ENCODE measurements at regions not wholly inside any gene's neighbourhood (a gene's known extent, or its start where the extent isn't known, plus 50 kb on each side); places are given as distances from the start of the nearest gene placed in this dataset.

DNA sequence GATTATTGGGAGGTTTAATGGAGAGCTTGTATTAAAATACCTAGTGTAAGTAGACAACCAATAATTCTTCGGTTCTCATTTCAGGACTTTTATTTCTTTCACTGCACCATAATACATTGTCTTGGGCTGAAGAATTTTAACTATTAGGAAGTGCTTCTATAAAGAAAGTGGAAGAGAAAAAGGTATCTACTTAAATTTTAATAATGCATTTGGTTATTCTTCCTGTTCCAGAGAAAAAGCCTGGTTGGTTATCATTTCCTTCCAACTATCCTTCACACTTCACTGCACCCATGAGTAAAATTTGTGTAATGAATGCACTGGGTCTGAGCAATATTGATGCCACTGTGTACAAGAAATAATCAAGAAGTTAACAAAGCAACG, 629.0 kb upstream of the DPP6 start:
- H3K9ac ChIP-seq (ENCODE audit: low read length in 5 of 5): no peak overlapping the region
- H3K27me3 ChIP-seq (ENCODE audit: control insufficient read depth in 5 of 5, insufficient read depth in 4 of 5, low read length in 5 of 5): no peaks in the 10 kb centered on the region
- no peaks in the 10 kb centered on the region for H3K9me3 ChIP-seq (ENCODE audit: control insufficient read depth in 5 of 5, low read length in 5 of 5)
- H3K36me3 ChIP-seq (ENCODE audit: control insufficient read depth in 5 of 5, insufficient read depth in 5 of 5, low read length in 5 of 5): no peaks in the 10 kb centered on the region
- no peak overlapping the region for H3K4me3 ChIP-seq (ENCODE audit: low read depth in 1 of 5, low read length in 5 of 5)
- H3K4me1 ChIP-seq (ENCODE audit: control insufficient read depth in 5 of 5, insufficient read depth in 5 of 5, low read length in 5 of 5): peaks cover 0 to 20% (median 10%) of the 10 kb centered on the region in 5 donors
- H3K27ac ChIP-seq (ENCODE audit: low read depth, low read length): no peak overlapping the region

DNA sequence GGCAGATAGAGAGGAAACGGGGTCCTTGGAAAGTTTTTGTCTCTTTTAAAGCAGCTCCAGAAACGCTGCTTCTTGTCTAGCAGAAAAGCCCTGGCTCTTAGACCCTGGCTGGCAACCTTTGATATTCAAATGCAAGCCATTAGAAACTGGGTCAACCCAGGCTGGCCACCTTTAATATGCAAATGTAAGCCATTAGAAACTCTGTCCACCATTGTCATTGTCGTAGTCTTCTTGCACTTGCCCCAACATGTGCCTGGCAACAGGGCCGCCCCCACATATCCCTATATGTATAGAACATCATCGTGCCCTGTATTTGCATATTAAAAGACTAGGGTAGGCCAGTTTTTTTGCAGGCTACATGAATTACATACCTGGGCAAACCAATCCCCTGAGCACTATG, 621.3 kb upstream of the DPP6 start:
- Histone ChIP-seq H3K9me3 (ENCODE audit: control insufficient read depth in 5 of 5, low read length in 5 of 5) (peaks cover 0 to 9% (median 0%) of the 10 kb centered on the region in 5 donors), H3K27me3 (ENCODE audit: control insufficient read depth in 5 of 5, insufficient read depth in 4 of 5, low read length in 5 of 5) (no peaks in the 10 kb centered on the region), H3K27ac (ENCODE audit: low read depth, low read length) (no peak overlapping the region), H3K4me3 (ENCODE audit: low read depth in 1 of 5, low read length in 5 of 5) (no peak overlapping the region), H3K9ac (ENCODE audit: low read length in 5 of 5) (no peak overlapping the region), H3K4me1 (ENCODE audit: control insufficient read depth in 5 of 5, insufficient read depth in 5 of 5, low read length in 5 of 5) (peaks cover 0 to 6% (median 0%) of the 10 kb centered on the region in 5 donors), H3K36me3 (ENCODE audit: control insufficient read depth in 5 of 5, insufficient read depth in 5 of 5, low read length in 5 of 5) (no peaks in the 10 kb centered on the region)

DNA sequence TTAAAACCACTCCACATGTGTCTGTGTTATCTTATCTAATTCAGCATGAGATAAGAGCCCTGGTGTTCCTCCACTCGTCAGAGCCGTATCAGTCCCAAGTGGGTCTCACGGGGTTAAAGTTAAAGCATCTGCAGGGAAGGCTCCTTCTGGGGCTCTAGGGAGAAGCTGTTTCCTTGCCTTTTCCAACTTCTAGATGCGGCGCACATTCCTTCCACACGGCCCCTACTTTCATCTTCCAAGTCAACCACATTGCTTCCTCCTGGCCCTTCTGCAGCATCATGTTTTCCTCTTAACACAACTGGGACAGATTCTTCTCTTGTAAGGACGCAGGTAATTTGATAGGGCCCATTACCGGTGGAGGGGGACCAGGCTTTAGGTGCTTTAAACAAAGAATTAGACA, 620.1 kb upstream of the DPP6 start:
- Histone ChIP-seq H3K36me3 (ENCODE audit: control insufficient read depth in 5 of 5, insufficient read depth in 5 of 5, low read length in 5 of 5) (no peaks in the 10 kb centered on the region), H3K9ac (ENCODE audit: low read length in 5 of 5) (no peak overlapping the region), H3K27ac (ENCODE audit: low read depth, low read length) (no peak overlapping the region), H3K9me3 (ENCODE audit: control insufficient read depth in 5 of 5, low read length in 5 of 5) (peaks cover 0 to 9% (median 0%) of the 10 kb centered on the region in 5 donors), H3K4me3 (ENCODE audit: low read depth in 1 of 5, low read length in 5 of 5) (no peak overlapping the region), H3K27me3 (ENCODE audit: control insufficient read depth in 5 of 5, insufficient read depth in 4 of 5, low read length in 5 of 5) (no peaks in the 10 kb centered on the region), H3K4me1 (ENCODE audit: control insufficient read depth in 5 of 5, insufficient read depth in 5 of 5, low read length in 5 of 5) (peaks cover 0 to 6% (median 0%) of the 10 kb centered on the region in 5 donors)

DNA sequence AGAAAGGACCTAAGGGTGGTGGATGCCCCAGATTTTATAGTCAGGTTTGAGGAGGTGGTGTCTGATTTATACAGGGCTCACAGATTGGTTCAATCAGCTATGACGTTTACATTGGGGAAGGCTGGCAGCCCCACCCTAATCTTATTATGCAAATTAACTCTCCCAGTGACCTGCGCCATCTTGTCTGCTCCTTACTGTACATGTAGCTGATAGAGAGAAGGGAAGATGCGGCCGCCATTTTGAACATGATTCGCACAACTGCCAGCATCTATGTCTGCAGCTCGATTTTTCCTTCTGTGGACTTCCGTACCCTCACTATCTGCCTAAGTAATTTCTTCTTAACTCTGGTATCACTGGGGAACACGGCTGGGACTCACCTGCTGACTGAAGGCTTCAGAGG, 619.0 kb upstream of the DPP6 start:
- H3K9me3 ChIP-seq (ENCODE audit: control insufficient read depth in 5 of 5, low read length in 5 of 5): peaks cover 0 to 9% (median 0%) of the 10 kb centered on the region in 5 donors
- H3K36me3 ChIP-seq (ENCODE audit: control insufficient read depth in 5 of 5, insufficient read depth in 5 of 5, low read length in 5 of 5): no peaks in the 10 kb centered on the region
- no peak overlapping the region for H3K4me3 ChIP-seq (ENCODE audit: low read depth in 1 of 5, low read length in 5 of 5)
- peaks cover 0 to 6% (median 0%) of the 10 kb centered on the region in 5 donors for H3K4me1 ChIP-seq (ENCODE audit: control insufficient read depth in 5 of 5, insufficient read depth in 5 of 5, low read length in 5 of 5)
- H3K27me3 ChIP-seq (ENCODE audit: control insufficient read depth in 5 of 5, insufficient read depth in 4 of 5, low read length in 5 of 5): no peaks in the 10 kb centered on the region
- no peak overlapping the region for H3K27ac ChIP-seq (ENCODE audit: low read depth, low read length)
- H3K9ac ChIP-seq (ENCODE audit: low read length in 5 of 5): no peak overlapping the region

DNA sequence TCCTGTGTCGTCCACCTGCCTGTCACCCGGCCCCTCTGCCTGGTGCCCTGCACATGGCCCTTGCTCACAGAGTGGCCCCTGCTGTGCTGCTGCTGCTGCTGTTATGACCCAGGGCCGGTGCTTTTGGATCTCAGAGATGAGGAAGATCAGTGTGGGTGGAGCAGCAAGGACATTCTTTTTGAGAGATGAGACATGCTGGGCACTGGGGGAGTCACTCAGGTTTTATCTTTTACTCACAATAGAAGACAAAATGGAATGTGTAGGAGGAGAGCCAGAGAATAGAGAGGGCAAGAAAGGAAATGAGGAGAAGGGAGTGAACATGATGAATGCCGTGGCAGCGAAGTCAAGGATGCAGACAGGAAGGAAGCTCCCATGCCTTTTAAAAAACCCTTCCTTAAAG, 611.5 kb upstream of the DPP6 start:
- Histone ChIP-seq H3K9ac (ENCODE audit: low read length in 5 of 5) (no peak overlapping the region), H3K27me3 (ENCODE audit: control insufficient read depth in 5 of 5, insufficient read depth in 4 of 5, low read length in 5 of 5) (peaks cover 0 to 4% (median 0%) of the 10 kb centered on the region in 5 donors), H3K9me3 (ENCODE audit: control insufficient read depth in 5 of 5, low read length in 5 of 5) (no peaks in the 10 kb centered on the region), H3K4me1 (ENCODE audit: control insufficient read depth in 5 of 5, insufficient read depth in 5 of 5, low read length in 5 of 5) (no peaks in the 10 kb centered on the region), H3K27ac (ENCODE audit: low read depth, low read length) (no peak overlapping the region), H3K4me3 (ENCODE audit: low read depth in 1 of 5, low read length in 5 of 5) (no peak overlapping the region), H3K36me3 (ENCODE audit: control insufficient read depth in 5 of 5, insufficient read depth in 5 of 5, low read length in 5 of 5) (no peaks in the 10 kb centered on the region)

DNA sequence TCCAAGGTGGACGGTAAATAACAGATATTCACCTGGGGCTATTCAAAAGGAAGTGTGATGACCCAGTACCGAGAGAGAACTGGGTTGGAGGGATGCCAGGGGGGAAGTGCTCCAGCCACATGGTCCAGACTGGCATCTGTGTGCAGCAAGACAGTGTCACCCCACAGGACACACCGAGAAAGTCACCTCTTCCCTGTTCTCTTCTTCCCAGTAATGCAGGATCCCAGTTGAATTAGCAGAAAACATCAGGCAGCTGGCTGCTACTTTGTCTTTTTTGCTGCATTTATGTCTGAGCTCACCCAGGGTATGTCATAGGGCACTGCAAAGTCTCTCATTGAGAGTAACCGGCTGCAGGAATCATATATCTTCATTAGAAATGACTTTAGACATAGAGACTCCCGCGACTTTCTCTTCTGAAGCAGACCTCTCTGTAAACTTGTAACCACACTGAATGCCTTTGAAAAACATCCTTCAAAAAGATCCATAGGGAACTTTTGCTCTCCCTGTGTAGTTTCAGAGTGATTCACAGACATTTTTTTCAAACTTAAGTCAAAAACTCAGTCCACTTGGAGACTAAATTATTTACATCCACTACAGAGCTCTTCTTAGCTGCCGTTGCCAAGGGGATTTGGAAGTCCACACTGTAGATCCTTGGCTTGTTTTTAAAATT, 609.0 kb upstream of the DPP6 start:
- Histone ChIP-seq H3K36me3 (ENCODE audit: control insufficient read depth in 5 of 5, insufficient read depth in 5 of 5, low read length in 5 of 5) (no peaks in the 10 kb centered on the region), H3K27me3 (ENCODE audit: control insufficient read depth in 5 of 5, insufficient read depth in 4 of 5, low read length in 5 of 5) (peaks cover 0 to 4% (median 0%) of the 10 kb centered on the region in 5 donors), H3K4me1 (ENCODE audit: control insufficient read depth in 5 of 5, insufficient read depth in 5 of 5, low read length in 5 of 5) (no peaks in the 10 kb centered on the region), H3K4me3 (ENCODE audit: low read depth in 1 of 5, low read length in 5 of 5) (no peak overlapping the region), H3K9ac (ENCODE audit: low read length in 5 of 5) (no peak overlapping the region), H3K9me3 (ENCODE audit: control insufficient read depth in 5 of 5, low read length in 5 of 5) (no peaks in the 10 kb centered on the region), H3K27ac (ENCODE audit: low read depth, low read length) (no peak overlapping the region)

DNA sequence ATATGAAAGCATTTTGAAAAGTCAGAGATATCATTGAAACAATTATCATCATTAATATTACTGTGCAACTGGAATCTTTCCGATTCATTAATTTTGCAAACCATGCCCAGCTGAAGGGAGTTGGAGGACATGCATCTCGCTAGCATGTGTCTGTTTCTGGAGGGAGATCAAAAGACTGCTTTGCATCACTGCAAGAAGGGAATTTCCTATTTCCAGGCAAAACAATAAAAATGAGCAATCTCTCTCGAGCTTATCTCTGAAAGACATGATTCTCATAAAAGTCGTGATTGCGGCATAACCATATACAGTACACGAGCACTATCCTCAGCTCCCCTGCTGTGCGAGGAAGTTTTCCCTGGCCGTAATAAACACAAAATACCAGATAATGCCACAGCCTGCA, 607.6 kb upstream of the DPP6 start:
- no peaks in the 10 kb centered on the region for H3K9me3 ChIP-seq (ENCODE audit: control insufficient read depth in 5 of 5, low read length in 5 of 5)
- H3K9ac ChIP-seq (ENCODE audit: low read length in 5 of 5): no peak overlapping the region
- no peaks in the 10 kb centered on the region for H3K4me1 ChIP-seq (ENCODE audit: control insufficient read depth in 5 of 5, insufficient read depth in 5 of 5, low read length in 5 of 5)
- H3K27ac ChIP-seq (ENCODE audit: low read depth, low read length): no peak overlapping the region
- H3K4me3 ChIP-seq (ENCODE audit: low read depth in 1 of 5, low read length in 5 of 5): no peak overlapping the region
- H3K27me3 ChIP-seq (ENCODE audit: control insufficient read depth in 5 of 5, insufficient read depth in 4 of 5, low read length in 5 of 5): peaks cover 0 to 4% (median 0%) of the 10 kb centered on the region in 5 donors
- no peaks in the 10 kb centered on the region for H3K36me3 ChIP-seq (ENCODE audit: control insufficient read depth in 5 of 5, insufficient read depth in 5 of 5, low read length in 5 of 5)

DNA sequence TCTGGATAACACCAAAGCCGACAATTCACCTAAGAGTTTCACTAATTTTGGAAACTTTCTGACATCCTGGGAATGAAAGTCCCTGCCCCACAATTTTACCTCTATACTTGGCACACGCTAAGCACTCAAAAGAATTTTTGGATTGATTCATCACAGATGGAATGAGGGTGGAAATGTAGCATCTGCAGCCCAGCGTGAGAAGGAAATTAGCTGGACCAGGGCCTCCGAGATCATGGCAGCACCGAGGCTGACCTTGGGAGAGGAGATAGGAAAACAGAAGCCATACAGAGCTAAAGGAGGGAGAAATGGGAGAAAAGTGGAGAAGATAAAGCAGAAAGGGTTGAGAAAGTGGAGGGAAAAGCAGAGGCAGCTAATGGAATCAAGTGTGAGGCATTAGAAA, 606.6 kb upstream of the DPP6 start:
- no peaks in the 10 kb centered on the region for H3K36me3 ChIP-seq (ENCODE audit: control insufficient read depth in 5 of 5, insufficient read depth in 5 of 5, low read length in 5 of 5)
- no peaks in the 10 kb centered on the region for H3K4me1 ChIP-seq (ENCODE audit: control insufficient read depth in 5 of 5, insufficient read depth in 5 of 5, low read length in 5 of 5)

DNA sequence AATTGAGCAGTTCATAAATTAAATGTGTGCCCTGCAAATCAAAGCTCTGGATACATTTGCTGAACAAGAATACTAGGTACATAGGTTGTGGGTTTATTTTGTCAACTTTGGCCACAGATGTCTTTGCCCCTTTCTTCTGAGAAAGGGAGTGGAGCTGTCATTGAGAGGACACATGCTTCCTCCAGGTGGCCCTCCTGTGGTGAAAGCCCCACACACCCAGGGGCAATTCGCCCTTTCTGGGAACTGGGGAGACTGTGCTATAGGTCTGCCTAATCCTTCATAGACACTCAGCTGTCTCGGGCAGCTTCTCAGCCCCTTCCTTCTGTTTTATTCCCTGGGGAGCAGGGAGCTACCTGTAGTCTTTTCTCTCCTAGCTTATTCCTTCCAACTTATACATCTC, 605.7 kb upstream of the DPP6 start:
- H3K4me1 ChIP-seq (ENCODE audit: control insufficient read depth in 5 of 5, insufficient read depth in 5 of 5, low read length in 5 of 5): no peaks in the 10 kb centered on the region
- peaks cover 0 to 4% (median 0%) of the 10 kb centered on the region in 5 donors for H3K27me3 ChIP-seq (ENCODE audit: control insufficient read depth in 5 of 5, insufficient read depth in 4 of 5, low read length in 5 of 5)
- H3K36me3 ChIP-seq (ENCODE audit: control insufficient read depth in 5 of 5, insufficient read depth in 5 of 5, low read length in 5 of 5): no peaks in the 10 kb centered on the region
- H3K9me3 ChIP-seq (ENCODE audit: control insufficient read depth in 5 of 5, low read length in 5 of 5): no peaks in the 10 kb centered on the region
- no peak overlapping the region for H3K4me3 ChIP-seq (ENCODE audit: low read depth in 1 of 5, low read length in 5 of 5)
- H3K9ac ChIP-seq (ENCODE audit: low read length in 5 of 5): no peak overlapping the region
- no peak overlapping the region for H3K27ac ChIP-seq (ENCODE audit: low read depth, low read length)

More for the DNA sequence above, 606.6 kb upstream of the DPP6 start:
- no peak overlapping the region for H3K27ac ChIP-seq (ENCODE audit: low read depth, low read length)
- no peak overlapping the region for H3K4me3 ChIP-seq (ENCODE audit: low read depth in 1 of 5, low read length in 5 of 5)
- H3K9ac ChIP-seq (ENCODE audit: low read length in 5 of 5): no peak overlapping the region
- peaks cover 0 to 4% (median 0%) of the 10 kb centered on the region in 5 donors for H3K27me3 ChIP-seq (ENCODE audit: control insufficient read depth in 5 of 5, insufficient read depth in 4 of 5, low read length in 5 of 5)
- H3K9me3 ChIP-seq (ENCODE audit: control insufficient read depth in 5 of 5, low read length in 5 of 5): no peaks in the 10 kb centered on the region

DNA sequence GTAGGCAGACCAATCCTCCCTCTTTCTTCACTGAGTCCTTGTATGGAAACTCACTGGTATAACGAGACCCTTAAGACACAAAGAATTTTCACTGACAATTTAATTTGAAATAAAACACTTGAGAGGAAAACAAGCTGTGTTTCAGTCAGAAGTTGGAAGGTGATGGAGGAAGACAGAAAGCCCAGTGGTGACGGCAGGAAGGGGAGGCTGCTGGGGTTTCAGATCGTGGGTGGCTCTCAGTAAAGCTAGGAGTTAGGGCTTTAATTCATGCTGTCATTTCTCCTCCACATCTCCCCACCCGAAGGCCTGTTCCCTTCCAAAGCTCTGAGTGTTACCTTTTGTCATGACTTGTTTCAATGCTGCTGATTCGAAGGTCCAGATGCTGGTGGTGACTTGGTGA, 605.2 kb upstream of the DPP6 start:
- no peaks in the 10 kb centered on the region for H3K9me3 ChIP-seq (ENCODE audit: control insufficient read depth in 5 of 5, low read length in 5 of 5)
- peaks cover 0 to 4% (median 0%) of the 10 kb centered on the region in 5 donors for H3K27me3 ChIP-seq (ENCODE audit: control insufficient read depth in 5 of 5, insufficient read depth in 4 of 5, low read length in 5 of 5)
- no peak overlapping the region for H3K9ac ChIP-seq (ENCODE audit: low read length in 5 of 5)
- H3K4me3 ChIP-seq (ENCODE audit: low read depth in 1 of 5, low read length in 5 of 5): no peak overlapping the region
- H3K4me1 ChIP-seq (ENCODE audit: control insufficient read depth in 5 of 5, insufficient read depth in 5 of 5, low read length in 5 of 5): no peaks in the 10 kb centered on the region
- no peak overlapping the region for H3K27ac ChIP-seq (ENCODE audit: low read depth, low read length)
- H3K36me3 ChIP-seq (ENCODE audit: control insufficient read depth in 5 of 5, insufficient read depth in 5 of 5, low read length in 5 of 5): no peaks in the 10 kb centered on the region
